ENCODE measurements at regions not wholly inside any gene's neighbourhood (a gene's known extent, or its start where the extent isn't known, plus 50 kb on each side); places are given as distances from the start of the nearest gene placed in this dataset.

- TF ChIP-seq CTCF (IDR thresholded peaks at IDR 0.05; ENCODE audit: low read length) (no peak), EZH2 (IDR thresholded peaks at IDR 0.05; ENCODE audit: borderline replicate concordance, low read length) (no peak)
Observed at GRCh38 chr13:72170571-72170970, 303.6 kb upstream of the DACH1 start.

Data from OCI-LY1 (cell line).